Muscle of arm (tissue), 1 donor: ENCODE measurements at regions not wholly inside any gene's neighbourhood (a gene's known extent, or its start where the extent isn't known, plus 50 kb on each side); places are given as distances from the start of the nearest gene placed in this dataset.
A peak's percentile ranks its signal among the peaks of the same experiment; 100 is the strongest.

Experiments
- DNase-seq: peaks from one replicate; pipeline ENCODE4 v3.0.0-alpha.2; 2013

GRCh38 chr12:126369487-126370463, 1304.5 kb downstream of the AACS start:
- DNase-seq: no peak

GRCh38 chr12:126383506-126383905, 1318.3 kb downstream of the AACS start:
- no peak for DNase-seq

GRCh38 chr12:126384026-126384564, 1318.9 kb downstream of the AACS start:
- DNase-seq: no peak

GRCh38 chr12:126385785-126386184, 1320.5 kb downstream of the AACS start:
- no peak for DNase-seq

DNA sequence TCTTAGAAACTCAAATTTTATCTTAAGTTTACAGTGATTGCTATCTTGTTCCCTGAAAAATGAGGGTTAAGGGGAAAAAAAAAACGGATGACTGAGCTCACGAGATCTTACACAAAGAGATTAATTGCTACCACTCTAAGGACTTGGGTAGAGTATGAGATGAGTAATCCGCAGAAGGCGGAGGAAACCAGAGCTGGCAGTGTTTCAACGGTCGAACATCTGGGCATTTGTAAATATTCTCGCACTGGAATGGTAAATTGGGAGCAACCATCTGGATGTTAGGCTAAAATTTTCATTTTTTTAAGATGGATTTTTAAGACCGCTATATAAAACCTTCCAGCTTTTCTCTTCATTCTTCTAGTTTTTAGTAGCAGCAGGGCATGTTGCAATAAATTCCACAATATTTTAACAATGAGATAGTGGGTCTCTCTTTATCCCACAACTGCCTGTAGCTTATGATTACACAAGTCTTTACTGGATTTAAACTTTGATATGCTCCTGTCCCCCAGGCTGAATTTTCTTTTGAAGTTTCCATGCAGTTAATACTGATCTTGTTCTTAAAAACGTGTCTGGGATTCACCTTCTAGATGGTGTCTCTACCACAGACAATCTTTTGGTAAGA, 1324.1 kb downstream of the AACS start:
- DNase-seq: peak; percentile 12

GRCh38 chr12:126389961-126390360, 1324.7 kb downstream of the AACS start:
- no peak for DNase-seq

- no peak for DNase-seq
Measured at GRCh38 chr12:126390969-126391566, 1325.8 kb downstream of the AACS start.

GRCh38 chr12:126396536-126396935, 1331.3 kb downstream of the AACS start:
- DNase-seq: no peak

GRCh38 chr12:126397071-126397581, 1331.9 kb downstream of the AACS start:
- DNase-seq: peak; percentile 10

GRCh38 chr12:126397660-126398059, 1332.4 kb downstream of the AACS start:
- no peak for DNase-seq

GRCh38 chr12:126400831-126401230, 1335.6 kb downstream of the AACS start:
- no peak for DNase-seq

- DNase-seq: no peak
Measured at GRCh38 chr12:126404293-126404881, 1339.2 kb downstream of the AACS start.

DNA sequence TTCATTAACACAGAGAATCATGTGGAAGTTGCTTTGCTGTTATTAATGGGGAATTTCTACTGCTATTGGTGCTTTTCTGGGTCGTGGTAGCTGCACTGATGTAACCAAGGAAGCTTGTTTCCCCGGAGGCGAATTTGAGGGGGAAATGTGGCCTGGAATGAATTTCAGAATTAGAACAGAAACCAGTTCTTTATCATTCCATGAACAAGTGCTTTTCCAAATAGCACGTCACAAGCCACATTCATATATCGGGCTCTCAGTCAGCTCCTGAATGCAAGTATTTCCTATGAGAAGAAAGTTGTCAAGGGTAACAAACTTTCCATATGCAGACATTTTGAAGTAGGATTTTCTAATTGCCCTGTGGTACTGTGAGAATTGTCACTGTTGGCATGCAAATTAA, 1353.2 kb downstream of the AACS start:
- DNase-seq: peak; percentile 23

DNA sequence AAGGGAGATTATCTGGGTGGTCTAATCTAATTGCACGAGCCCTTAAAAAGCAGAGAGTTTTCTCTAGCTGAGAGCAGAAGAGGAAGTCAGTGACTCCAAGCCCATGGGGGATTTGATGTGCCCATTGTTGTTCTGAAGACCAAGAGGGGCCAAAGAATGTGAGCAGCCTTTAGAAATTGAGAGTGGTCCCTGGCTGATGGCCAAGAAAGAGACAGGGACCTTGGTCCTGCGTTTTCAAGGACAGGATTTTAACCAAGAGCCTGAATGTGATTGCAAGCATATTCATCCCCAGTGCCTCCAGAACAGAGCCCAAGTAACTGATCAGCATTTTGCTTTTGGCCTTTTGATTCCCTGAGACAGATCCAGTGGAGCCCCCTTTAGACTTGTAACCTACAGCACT, 1353.9 kb downstream of the AACS start:
- DNase-seq: no peak

DNA sequence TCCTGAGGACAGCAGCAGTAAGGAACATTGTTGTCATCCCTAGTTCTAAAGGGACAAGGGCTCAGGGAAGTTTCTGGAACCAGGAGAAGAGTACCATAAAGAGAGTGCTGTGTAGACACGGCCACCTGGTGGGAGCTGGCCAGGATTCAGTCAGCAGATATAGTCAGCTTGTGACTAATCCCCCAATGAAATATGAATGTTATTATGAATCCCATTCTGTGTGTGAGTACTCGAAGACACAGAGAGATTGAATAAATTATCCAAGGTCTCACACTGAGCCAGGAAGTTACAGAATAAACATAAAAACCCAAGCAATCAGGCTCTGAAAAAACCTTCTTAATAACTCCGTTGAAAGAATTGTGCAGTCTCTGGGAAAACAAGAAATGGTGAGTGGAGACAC, 1359.5 kb downstream of the AACS start:
- no peak for DNase-seq

GRCh38 chr12:126425264-126425663, 1360.0 kb downstream of the AACS start:
- DNase-seq: no peak

DNA sequence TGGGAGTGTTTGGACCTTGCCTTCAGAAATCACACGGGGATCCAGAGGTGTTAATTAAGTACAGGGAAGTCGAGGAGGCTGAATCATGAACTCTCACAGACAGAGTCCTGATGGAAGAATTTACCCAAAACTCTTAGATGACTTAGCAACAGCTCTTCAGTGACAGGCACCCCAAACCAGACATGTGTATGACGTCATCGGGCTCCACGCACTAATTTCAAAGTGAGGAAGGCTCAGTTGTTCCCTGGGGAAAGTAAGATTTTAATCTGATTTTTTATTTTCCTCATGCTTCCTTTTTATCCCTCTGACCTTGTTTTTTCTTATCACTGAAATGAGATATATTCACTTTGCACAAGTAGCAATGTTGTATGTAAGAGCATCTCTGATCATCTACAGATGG, 1363.5 kb downstream of the AACS start:
- no peak for DNase-seq

DNA sequence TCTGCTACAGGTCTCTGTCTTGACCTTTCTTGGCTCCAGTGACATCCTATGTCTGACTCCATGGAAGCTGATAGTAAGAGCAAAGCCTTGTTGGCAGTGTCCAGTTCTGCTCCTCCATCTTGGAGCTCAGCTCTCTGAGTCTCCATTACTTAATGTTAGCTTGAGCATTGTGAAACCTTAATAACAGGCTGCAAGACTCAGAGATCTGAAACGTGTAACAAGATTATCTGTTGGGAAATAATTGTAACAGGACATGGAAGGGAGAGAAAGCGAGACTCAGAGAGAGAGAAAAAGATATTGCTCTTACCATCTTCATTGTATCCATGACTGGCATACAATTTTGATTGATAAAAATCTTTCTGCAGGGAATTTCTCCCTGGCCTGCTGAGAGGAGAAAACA, 1365.7 kb downstream of the AACS start:
- DNase-seq: no peak

- no peak for DNase-seq
Measured at GRCh38 chr12:126431767-126432166, 1366.5 kb downstream of the AACS start.

DNA sequence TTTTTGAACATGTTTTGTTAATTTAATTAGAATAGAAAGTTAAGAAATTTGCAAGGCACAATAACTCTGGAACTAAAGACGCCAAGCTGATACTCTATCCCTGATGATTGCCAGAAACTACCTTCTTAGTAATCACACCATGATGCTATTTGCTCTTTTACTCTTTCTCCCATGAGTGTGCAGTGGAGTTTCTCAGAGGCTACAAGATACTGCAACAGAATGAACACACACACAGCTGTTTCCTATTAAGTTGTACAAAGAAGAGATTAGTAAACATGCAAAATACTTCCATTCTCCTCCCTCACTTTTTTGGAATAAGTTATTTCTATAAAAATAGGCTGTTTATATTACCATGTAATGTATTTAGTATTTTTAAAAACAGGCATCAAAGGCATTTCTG, 1367.5 kb downstream of the AACS start:
- no peak for DNase-seq

DNA sequence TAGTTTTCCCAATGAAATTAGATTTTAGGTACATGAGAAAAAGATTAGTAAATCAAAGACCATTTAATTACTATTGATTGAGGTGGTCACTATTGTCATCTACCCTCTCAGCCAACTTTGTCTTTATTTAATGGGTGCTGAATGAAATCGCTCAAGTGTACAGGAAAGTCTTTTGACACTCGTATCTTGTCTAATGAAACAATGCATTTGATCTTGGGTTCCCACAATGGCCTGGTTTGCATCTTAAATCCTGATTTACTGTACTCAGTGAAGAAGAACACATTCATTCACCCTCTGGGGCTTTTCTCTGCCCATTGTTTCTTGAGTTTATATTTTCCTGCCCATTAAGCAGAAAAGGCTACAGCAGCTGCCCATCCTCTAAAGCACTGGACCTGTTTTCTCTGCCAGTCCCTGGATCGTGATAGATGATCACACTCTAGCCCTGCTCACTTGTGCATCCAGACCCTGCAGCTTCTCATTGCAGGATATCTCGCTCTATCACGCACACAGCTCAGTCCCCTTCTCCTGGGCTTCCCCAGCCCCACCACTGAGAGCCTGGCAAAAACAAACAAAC, 1369.3 kb downstream of the AACS start:
- DNase-seq: no peak

DNA sequence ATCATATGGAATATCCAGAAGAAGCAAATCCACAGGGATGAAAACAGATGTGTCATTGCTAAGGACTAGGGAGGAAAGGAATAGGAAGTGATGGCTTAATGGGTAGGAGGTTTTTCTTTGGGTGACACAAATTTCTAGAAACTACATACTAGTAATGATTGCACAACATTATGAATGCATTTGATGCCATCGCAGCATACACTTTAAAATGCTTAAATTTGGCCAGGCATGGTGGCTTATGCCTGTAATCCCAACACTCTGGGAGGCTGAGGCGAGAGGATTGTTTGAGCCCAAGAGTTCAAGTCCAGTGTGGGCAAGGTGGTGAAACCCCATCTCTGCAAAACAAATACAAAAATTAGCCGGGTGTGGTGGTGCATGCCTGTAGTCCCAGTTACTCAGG, 1370.8 kb downstream of the AACS start:
- DNase-seq: no peak
